DMS53 treated with DMSO at 0.1 percent for 48 hours (cell line): ENCODE measurements at regions not wholly inside any gene's neighbourhood (a gene's known extent, or its start where the extent isn't known, plus 50 kb on each side); places are given as distances from the start of the nearest gene placed in this dataset.
"Not testable (repeated sequence)": the region's sequence is repeated elsewhere in the genome, so short reads cannot be mapped to it uniquely, and the experiment has no call there.

Source experiments
- DNase-seq: peaks from one replicate; lab custom pipeline; 2025; ENCODE audit not compliant: unreplicated experiment; lab: John Stamatoyannopoulos, UW

- no peak for DNase-seq
Measured at GRCh38 chr4:22573198-22573597, 57.3 kb upstream of the ADGRA3 start.

DNA sequence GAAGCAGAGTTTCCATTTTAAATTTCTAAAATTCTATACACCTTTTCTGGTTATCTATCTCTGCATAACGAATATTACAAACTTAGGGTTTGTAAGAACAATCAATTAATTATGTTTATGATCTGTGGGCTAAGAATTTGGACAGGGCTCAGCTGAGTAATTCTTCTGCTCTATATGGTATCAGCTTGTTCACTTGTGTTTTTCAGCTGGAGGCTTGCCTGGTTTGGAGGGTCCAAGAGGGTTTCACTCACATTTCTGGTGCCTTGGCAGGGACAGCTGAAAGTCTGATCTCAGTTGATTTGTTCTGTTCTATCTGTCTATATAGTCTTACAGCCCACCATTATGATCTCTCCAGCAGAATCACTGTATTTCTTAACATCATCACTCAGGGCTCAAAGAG lies 57.8 kb upstream of the ADGRA3 start:
- DNase-seq, result no peak

- no peak for DNase-seq
Measured at GRCh38 chr4:22574424-22574823, 58.6 kb upstream of the ADGRA3 start.

DNA sequence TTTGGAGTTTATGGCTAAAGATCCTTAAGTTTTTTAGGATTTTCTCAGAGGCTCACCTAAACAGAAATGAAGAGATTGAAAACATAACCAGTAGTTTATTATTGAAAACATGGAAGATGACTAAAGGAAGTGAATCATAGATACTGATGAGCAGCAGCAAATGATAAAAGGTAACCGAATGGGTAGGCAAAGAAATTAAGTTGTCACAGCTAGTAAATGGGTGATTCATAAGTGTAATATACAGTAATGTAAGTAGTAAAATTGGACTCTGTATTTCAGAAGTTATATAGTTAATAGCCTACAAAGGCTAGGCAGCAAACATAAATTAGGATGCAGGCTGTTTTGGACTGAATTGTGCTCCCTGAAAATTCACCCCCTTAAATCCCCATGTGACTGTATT lies 59.0 kb upstream of the ADGRA3 start:
- DNase-seq, result no peak

DNA sequence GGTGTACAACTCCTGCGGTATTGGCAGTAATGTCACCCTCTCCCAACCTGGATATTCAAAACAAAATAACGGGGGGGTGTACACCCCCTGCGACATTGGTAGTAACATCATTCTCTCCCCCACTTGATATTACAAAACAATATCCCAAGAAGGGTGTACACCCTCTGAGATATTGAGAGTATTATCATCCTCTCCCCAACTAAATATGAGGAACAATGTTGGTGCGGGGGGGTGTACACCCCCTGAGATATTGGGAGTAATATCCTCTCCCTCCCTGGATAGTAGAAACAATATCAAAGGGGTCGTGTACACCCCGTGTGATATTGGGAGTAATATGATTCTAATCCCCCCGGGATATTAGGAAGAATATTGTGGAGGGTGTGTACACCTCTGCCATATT lies 71.4 kb upstream of the ADGRA3 start:
- DNase-seq, result no peak

- DNase-seq, result no peak
Measured at GRCh38 chr4:22593933-22594332, 78.1 kb upstream of the ADGRA3 start.

DNA sequence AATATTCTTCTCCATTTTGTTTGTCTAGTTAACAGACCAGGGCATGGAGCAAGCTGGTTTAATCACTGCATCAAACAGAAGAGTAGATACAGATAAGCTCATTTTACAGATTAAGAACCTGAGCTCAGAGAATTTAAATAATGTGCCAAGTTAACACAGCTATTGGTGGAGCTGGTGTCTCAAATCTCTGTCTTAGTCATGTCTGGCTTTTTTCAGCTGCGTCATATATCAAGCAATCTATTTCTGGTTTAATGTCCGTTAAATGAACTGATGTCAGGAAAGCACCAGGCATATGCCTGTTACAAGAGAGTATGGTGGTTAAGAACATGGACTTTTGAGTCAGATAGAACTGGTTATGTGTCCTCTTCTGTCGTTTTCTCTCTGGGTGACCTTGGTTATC lies 79.8 kb upstream of the ADGRA3 start:
- DNase-seq, result no peak

DNA sequence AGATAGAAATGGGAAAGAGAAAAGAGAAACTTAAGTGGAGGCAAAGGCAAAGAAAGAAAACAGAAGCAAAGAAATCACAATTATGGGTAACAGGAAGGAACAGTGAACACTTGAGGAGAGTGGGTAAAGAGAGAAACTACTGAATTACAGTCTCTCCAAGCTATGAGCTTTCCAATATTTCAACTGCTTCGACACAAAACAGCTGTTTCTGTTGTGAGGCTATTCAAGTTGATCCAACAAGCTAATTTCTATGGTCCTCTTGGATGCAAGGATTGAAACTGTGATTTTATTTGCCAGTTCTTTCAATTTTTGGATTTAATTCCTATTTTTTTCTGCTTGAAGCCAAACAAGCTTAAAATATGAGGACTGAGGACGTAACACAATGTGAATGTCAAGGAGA lies 80.5 kb upstream of the ADGRA3 start:
- DNase-seq, result no peak

GRCh38 chr4:22597471-22597870 lies 81.6 kb upstream of the ADGRA3 start:
- DNase-seq, result no peak

GRCh38 chr4:22598113-22599047 lies 82.5 kb upstream of the ADGRA3 start:
- not testable (repeated sequence) for DNase-seq

DNA sequence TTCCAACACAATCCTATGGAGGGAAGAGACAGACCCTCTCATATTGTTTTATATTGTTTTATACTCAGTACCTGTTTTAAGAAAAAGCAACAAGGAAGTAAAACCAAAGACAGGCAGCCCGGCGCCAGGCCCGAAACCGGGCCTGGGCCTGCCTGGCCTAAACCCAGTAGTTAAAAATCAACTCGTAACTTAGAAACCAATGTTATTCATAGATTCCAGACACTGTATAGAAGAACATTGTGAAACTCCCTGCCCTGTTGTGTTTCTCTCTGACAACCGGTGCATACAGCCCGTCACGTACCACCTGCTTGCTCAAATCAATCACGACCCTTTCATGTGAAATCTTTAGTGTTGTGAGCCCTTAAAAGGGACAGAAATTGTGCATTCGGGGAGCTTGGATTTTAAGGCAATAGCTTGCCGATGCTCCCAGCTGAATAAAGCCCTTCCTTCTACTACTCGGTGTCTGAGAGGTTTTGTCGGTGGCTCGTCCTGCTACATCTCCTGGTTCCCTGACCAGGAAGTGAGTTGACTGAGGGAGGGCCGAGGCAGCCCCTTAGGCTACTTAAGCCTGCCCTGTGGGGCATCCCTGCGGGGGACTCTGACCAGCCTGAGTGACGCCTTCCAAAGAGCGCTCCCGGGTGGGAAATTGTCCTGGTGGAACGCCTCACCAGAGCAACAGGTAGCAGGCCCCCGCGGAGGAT lies 83.5 kb upstream of the ADGRA3 start:
- not testable (repeated sequence) for DNase-seq

GRCh38 chr4:22599929-22600432 lies 84.1 kb upstream of the ADGRA3 start:
- not testable (repeated sequence) for DNase-seq

- DNase-seq, result not testable (repeated sequence)
Measured at GRCh38 chr4:22601638-22602037, 85.8 kb upstream of the ADGRA3 start.

DNA sequence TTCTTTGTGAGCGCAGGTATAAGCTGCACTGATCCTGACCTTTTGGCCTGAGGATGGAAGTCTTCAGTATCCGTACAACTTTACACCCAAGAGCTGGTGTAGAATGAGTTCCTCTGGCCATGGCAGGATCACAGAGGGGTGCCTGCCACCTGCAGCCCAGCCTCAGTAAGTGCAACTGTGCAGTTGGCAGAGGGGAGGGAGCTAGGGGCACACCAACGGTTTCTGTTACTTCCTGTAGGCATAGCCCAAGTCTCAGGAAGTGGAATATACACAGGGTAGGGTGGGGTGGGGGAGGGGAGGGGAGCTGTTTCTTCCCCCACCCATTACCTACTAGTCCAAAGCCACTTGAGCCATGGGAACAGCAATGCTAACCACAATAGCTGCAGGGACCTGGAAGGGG lies 85.4 kb upstream of the GBA3 start:
- DNase-seq, result peak; percentile 70

DNA sequence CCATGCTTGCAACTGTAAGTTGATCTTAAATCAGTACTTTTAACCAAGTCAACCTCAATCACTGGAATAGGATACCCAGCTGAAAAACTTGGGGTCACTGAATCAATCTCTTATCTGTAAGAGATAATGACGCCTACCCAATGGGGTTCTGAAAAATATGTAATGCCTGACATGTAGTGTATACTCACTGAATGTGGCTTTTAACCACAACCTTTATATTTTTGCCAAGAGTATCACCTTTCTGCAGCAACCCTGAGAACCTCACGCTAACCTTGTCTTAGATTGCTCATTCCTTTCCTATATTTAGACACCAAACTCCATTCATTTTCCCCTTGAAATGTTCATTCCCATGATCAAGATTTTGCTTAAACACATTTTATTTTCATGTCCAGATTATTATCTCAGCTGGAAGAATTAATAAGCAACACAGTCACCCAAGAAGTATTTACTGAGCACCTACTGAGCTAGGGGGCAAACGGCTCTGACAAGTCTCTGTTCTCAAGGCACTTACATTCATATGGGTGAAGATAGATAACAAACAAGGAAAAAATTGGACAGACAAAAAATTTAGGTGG lies 82.7 kb upstream of the GBA3 start:
- DNase-seq, result not testable (repeated sequence)

DNA sequence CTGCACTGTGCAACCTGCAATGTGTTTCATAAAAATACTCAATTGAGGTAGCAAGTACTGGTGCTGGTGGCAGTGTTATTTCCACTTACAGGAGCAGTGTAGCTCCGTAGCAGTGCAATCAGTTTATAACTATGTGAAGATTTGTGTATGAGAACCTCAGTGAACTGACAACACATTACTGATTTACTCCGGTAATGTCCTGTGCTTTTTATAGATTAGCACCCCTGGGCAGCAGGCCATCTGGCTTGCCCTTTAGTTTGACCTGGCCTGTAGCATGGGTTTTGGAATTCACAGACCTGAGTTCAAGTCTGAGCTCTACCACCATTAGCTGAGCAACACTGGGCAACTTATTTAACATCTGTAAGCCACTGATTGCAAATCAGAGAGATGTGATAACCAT lies 78.6 kb upstream of the GBA3 start:
- DNase-seq, result no peak

GRCh38 chr4:22616516-22616915 lies 76.2 kb upstream of the GBA3 start:
- DNase-seq, result no peak

DNA sequence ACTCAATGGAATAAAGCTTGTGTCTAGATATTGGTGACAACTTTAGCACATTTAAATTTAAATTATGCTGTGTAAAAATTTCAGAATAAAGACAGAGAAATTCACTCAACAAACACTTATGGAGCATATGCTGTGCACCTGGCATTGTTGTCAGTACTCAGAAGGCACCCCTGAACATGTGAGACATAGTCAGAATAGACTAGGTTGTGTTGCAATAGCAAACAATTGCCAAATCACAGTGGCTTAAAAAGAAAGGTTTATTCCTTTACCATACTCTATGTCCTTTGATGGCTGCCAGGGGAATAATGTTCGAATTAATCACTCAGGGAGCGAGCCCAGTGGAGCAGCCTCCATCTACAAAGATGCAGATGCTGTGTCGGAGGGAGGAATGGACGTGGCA lies 72.6 kb upstream of the GBA3 start:
- DNase-seq, result not testable (repeated sequence)

- DNase-seq, result not testable (repeated sequence)
Measured at GRCh38 chr4:22621970-22622369, 70.8 kb upstream of the GBA3 start.

DNA sequence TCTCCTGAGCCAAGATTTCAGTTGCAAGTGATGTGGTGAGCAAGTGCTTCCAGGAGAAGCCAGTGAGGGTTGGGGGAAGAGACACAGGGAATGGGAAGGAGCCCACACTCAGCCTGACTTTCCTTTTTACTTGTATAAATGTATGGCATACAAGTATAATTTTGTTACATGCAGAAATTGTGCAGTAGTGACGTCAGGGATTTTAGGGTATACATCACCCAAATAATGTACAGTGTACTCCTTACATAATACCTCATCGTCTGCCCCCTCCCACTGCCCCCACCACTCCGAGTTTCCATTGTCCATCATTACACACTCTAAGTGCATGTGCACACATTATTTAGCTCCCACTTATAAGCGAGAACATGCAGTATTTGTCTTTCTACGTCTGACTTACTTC lies 68.7 kb upstream of the GBA3 start:
- DNase-seq, result not testable (repeated sequence)

DNA sequence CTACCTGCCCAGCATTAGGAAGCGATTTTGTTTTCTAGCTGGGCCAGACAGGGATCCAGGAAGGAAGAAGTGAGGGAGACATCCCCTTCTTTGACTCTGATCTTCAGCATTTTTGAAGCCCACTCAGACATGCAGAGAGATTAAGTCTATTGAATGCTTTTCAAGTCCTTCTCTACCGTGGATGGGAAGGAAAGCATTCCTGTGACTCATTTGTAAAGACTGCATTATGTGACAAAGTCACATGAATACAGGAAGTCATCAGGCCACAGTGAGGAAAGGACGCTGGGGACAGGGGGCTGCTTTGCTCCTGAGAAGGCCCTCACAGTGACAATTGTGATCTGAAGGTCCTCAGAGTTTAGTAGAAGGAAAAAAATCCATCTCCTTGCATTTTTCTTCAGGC lies 67.4 kb upstream of the GBA3 start:
- no peak for DNase-seq

- not testable (repeated sequence) for DNase-seq
Measured at GRCh38 chr4:22627851-22628250, 64.9 kb upstream of the GBA3 start.
